ENCODE measurements at regions not wholly inside any gene's neighbourhood (a gene's known extent, or its start where the extent isn't known, plus 50 kb on each side); places are given as distances from the start of the nearest gene placed in this dataset.

GRCh38 chr6:74161380-74161779 is 465.4 kb downstream of the CD109 start:
- TF ChIP-seq CTCF (IDR thresholded peaks at IDR 0.05) (no peak), POLR2A (IDR thresholded peaks at IDR 0.05) (no peak)

All from transverse colon (tissue), 3 donors.